Activated gamma-delta T cell treated with Interleukin-2 at 50 U/mL for 16 hours (primary cell): ENCODE measurements at regions not wholly inside any gene's neighbourhood (a gene's known extent, or its start where the extent isn't known, plus 50 kb on each side); places are given as distances from the start of the nearest gene placed in this dataset.

Experiments used
- DNase-seq: peaks from one replicate; pipeline ENCODE4 v3.0.0-alpha.2; 2020

- no peak for DNase-seq
These were observed 195.2 kb downstream of the TSHZ3 start for GRCh38 chr19:31154021-31154420.

- DNase-seq: no peak
These were observed 196.3 kb downstream of the TSHZ3 start for GRCh38 chr19:31152906-31153305.

- no peak for DNase-seq
These were observed 199.7 kb downstream of the TSHZ3 start for GRCh38 chr19:31149441-31149941.

- no peak for DNase-seq
These were observed 200.6 kb downstream of the TSHZ3 start for GRCh38 chr19:31148671-31149070.

GRCh38 chr19:31147234-31147633 is 202.0 kb downstream of the TSHZ3 start:
- DNase-seq: no peak

GRCh38 chr19:31146546-31147183 is 202.6 kb downstream of the TSHZ3 start:
- DNase-seq: no peak

GRCh38 chr19:31146015-31146414 is 203.2 kb downstream of the TSHZ3 start:
- DNase-seq: no peak

- DNase-seq: no peak
These were observed 204.2 kb downstream of the TSHZ3 start for GRCh38 chr19:31145007-31145406.

- no peak for DNase-seq
These were observed 205.0 kb downstream of the TSHZ3 start for GRCh38 chr19:31144075-31144870.

GRCh38 chr19:31141301-31141700 is 207.9 kb downstream of the TSHZ3 start:
- no peak for DNase-seq

- no peak for DNase-seq
These were observed 208.5 kb downstream of the TSHZ3 start for GRCh38 chr19:31140717-31141116.

- DNase-seq: no peak
These were observed 209.2 kb downstream of the TSHZ3 start for GRCh38 chr19:31139871-31140505.

GRCh38 chr19:31138077-31138476 is 211.2 kb downstream of the TSHZ3 start:
- DNase-seq: no peak

- DNase-seq: no peak
These were observed 213.4 kb downstream of the TSHZ3 start for GRCh38 chr19:31135841-31136240.

- no peak for DNase-seq
These were observed 216.5 kb downstream of the TSHZ3 start for GRCh38 chr19:31132753-31133110.

- DNase-seq: no peak
These were observed 220.9 kb downstream of the TSHZ3 start for GRCh38 chr19:31128291-31128690.

GRCh38 chr19:31127134-31127967 is 221.9 kb downstream of the TSHZ3 start:
- DNase-seq: no peak

GRCh38 chr19:31126236-31126635 is 223.0 kb downstream of the TSHZ3 start:
- DNase-seq: no peak

- DNase-seq: no peak
These were observed 224.2 kb downstream of the TSHZ3 start for GRCh38 chr19:31125071-31125470.

- DNase-seq: no peak
These were observed 227.7 kb downstream of the TSHZ3 start for GRCh38 chr19:31121501-31121900.

- no peak for DNase-seq
These were observed 228.3 kb downstream of the TSHZ3 start for GRCh38 chr19:31120952-31121351.

- DNase-seq: no peak
These were observed 229.1 kb downstream of the TSHZ3 start for GRCh38 chr19:31119951-31120690.
